ENCODE measurements at regions not wholly inside any gene's neighbourhood (a gene's known extent, or its start where the extent isn't known, plus 50 kb on each side); places are given as distances from the start of the nearest gene placed in this dataset.

DNA sequence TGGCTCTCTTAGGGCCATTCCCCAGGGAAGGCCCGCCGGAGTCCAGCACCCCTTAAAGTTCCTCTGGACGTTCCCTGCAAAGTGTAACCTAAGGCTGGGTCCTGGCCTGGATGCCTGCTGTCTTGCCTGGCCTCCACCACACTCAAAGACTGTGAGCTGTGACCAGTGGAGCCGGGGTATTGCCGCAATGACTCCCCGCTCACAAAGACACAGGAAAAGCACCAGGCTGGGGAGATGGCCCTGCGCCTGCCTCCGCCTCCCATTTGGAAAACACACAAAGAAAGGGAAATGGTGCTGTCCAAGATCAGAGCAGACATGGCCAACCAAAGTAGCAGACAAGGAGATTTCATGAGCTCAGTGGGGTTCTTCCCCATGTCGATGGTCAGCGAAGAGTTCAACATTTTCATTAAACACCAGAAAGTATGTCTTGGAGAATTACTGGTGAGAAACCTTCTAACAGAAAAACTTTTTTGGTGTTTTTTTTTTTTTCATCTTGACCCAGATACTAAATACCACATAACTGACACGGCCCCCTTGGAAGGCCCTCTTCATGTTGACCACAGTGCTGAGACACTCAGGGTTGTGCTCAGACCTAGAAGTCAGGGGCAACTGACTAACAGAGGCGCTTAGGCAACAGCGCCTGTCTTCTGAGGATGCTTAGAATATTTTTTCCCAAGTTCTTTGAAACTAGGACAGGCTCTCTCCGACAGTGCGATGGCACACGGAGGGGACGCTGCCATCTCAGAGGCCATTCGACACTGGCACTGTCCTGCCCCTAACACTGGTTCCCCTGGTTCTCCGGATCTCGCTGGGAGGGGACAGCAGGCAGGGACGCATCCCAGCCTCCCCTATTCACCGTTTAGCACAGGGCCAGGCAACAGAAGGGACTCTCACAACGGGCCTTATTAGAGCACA lies 226.4 kb upstream of the ID2 start:
- TF ChIP-seq CTCF (IDR thresholded peaks at IDR 0.05; ENCODE audit: low read depth, low read length) = no peak
- no peak for TF ChIP-seq POLR2A (IDR thresholded peaks at IDR 0.05; ENCODE audit: extremely low read depth, insufficient read length)

Measured in NB4 (cell line).